Fibroblast of lung (primary cell): ENCODE measurements at regions not wholly inside any gene's neighbourhood (a gene's known extent, or its start where the extent isn't known, plus 50 kb on each side); places are given as distances from the start of the nearest gene placed in this dataset.
A peak's percentile ranks its signal among the peaks of the same experiment; 100 is the strongest.

Experiments used
- DNase-seq, 2 donors: peaks; one replicate each; pipeline versions ENCODE4 v3.0.0 to v3.0.0-alpha.2; 2010; ENCODE audit warnings: low read depth in 2 of 2
- H2AFZ ChIP-seq: 2 replicates; pipeline ENCODE4 v1.5.1; 2012; ENCODE audit warnings: low read length, control low read depth, inconsistent platforms
- H3K27ac ChIP-seq: 2 replicates; pipeline ENCODE4 v1.5.1; 2011; ENCODE audit warnings: low read length, control low read depth; ENCODE audit not compliant: insufficient read depth
- H3K27me3 ChIP-seq: 2 replicates; pipeline ENCODE4 v1.5.1; 2011; ENCODE audit warnings: mild to moderate bottlenecking, low read length; ENCODE audit not compliant: control insufficient read depth, insufficient read depth
- H3K36me3 ChIP-seq: 2 replicates; pipeline ENCODE4 v1.5.1; 2011; ENCODE audit warnings: low read length; ENCODE audit not compliant: control insufficient read depth, insufficient read depth
- H3K4me1 ChIP-seq: 2 replicates; pipeline ENCODE4 v1.5.1; 2011; ENCODE audit warnings: low read length; ENCODE audit not compliant: control insufficient read depth, insufficient read depth; ENCODE audit errors: extremely low read depth
- H3K4me2 ChIP-seq: 2 replicates; pipeline ENCODE4 v1.5.1; 2011; ENCODE audit warnings: low read length, control low read depth; ENCODE audit not compliant: insufficient read depth; ENCODE audit errors: extremely low read depth
- H3K4me3 ChIP-seq, 4 experiments: fragments of 200-600 bp in 1 of 4; sonication (generic) in 1 of 4; replicated peaks in 1 of 4; 2 replicates each; pipeline ENCODE4 v1.5.1; 2011 to 2016; ENCODE audit warnings: low read length in 4 of 4, low read depth in 3 of 4, mild to moderate bottlenecking in 3 of 4, control low read depth in 2 of 4, inconsistent platforms in 1 of 4, mixed read lengths in 1 of 4; ENCODE audit not compliant: insufficient read depth in 1 of 4; ENCODE audit errors: control extremely low read depth in 1 of 4
- H3K79me2 ChIP-seq: 2 replicates; pipeline ENCODE4 v1.5.1; 2012; ENCODE audit warnings: mild to moderate bottlenecking, low read length, inconsistent platforms; ENCODE audit not compliant: control insufficient read depth, insufficient read depth
- H3K9ac ChIP-seq: 2 replicates; pipeline ENCODE4 v1.5.1; 2011; ENCODE audit warnings: mild to moderate bottlenecking, low read length, control low read depth; ENCODE audit not compliant: insufficient read depth
- H3K9me3 ChIP-seq: 2 replicates; pipeline ENCODE4 v1.5.1; 2012; ENCODE audit warnings: low read depth, low read length; ENCODE audit not compliant: control insufficient read depth, insufficient read depth
- H4K20me1 ChIP-seq: 2 replicates; pipeline ENCODE4 v1.5.1; 2011; ENCODE audit warnings: low read length; ENCODE audit not compliant: control insufficient read depth, insufficient read depth; ENCODE audit errors: extremely low read depth
- EZH2 ChIP-seq: IDR thresholded peaks from 2 replicates; pipeline ENCODE4 v1.5.1; 2012; ENCODE audit warnings: low read length, control low read depth, mild to moderate bottlenecking; ENCODE audit errors: missing control alignments
- TF ChIP-seq, protein P1 (sequence below), 2 donors: IDR thresholded peaks in 1 of 2; conservative IDR thresholded peaks in 1 of 2; 1 replicate in 1 of 2; 2 replicates in 1 of 2; pipeline ENCODE4 v1.5.1; 2011 to 2012; ENCODE audit warnings: low read length in 2 of 2, control low read depth in 1 of 2, inconsistent platforms in 1 of 2, low read depth in 1 of 2, mild to moderate bottlenecking in 1 of 2

DNA sequence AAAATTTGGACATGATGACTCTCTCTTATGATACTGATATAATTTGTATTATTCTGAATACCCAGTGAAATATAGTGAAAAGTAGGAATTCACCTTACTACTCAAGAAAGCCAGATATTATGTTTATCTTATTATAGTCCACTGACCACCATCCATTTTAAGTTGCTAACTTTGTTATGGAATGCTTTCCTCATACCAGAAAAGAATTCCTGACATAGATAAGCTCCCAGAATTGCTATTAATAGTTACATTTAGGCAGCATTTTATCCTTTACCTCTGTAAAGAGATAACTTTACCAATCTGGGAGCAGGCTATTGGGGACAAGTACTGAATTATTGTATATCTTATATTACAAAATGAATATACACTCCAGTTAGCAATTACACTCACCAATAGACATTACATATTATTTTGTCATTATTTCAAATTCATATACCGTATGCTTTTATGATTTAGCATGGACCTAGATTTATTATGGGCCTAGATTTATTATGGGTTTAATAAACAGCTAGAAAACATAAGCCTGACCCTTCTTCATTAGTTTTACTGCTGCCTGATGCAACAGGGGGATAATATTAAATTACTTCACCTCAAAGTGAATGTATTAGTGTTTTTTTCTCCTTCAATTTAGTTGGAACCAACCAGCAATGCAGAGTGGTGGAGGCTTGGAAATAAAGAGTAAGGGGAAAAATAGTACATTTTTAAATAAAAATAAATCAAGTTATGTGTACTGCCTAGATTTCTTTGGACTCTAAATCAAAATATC lies 1886.1 kb downstream of the PCDH9 start:
- peak in 1 of 2 donors; percentile 40 for DNase-seq
- no peaks in the 10 kb centered on the region for H3K27me3 ChIP-seq
- H3K4me2 ChIP-seq, result no peak overlapping the region
- H4K20me1 ChIP-seq, result no peaks in the 10 kb centered on the region
- TF ChIP-seq, protein P1, sequence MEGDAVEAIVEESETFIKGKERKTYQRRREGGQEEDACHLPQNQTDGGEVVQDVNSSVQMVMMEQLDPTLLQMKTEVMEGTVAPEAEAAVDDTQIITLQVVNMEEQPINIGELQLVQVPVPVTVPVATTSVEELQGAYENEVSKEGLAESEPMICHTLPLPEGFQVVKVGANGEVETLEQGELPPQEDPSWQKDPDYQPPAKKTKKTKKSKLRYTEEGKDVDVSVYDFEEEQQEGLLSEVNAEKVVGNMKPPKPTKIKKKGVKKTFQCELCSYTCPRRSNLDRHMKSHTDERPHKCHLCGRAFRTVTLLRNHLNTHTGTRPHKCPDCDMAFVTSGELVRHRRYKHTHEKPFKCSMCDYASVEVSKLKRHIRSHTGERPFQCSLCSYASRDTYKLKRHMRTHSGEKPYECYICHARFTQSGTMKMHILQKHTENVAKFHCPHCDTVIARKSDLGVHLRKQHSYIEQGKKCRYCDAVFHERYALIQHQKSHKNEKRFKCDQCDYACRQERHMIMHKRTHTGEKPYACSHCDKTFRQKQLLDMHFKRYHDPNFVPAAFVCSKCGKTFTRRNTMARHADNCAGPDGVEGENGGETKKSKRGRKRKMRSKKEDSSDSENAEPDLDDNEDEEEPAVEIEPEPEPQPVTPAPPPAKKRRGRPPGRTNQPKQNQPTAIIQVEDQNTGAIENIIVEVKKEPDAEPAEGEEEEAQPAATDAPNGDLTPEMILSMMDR (conservative IDR thresholded peaks at IDR 0.05 in 1 of 2, IDR thresholded peaks at IDR 0.05 in 1 of 2; ENCODE audit: low read depth in 1 of 2, low read length in 2 of 2), result no peak
- no peak for TF ChIP-seq EZH2
- H3K36me3 ChIP-seq, result no peaks in the 10 kb centered on the region
- no peaks in the 10 kb centered on the region for H3K79me2 ChIP-seq
- H3K4me3 ChIP-seq, result no peak overlapping the region
- H3K27ac ChIP-seq, result no peak overlapping the region
- H3K9ac ChIP-seq, result no peak overlapping the region
- no peak overlapping the region for H2AFZ ChIP-seq
- H3K9me3 ChIP-seq, result no peaks in the 10 kb centered on the region
- no peaks in the 10 kb centered on the region for H3K4me1 ChIP-seq

DNA sequence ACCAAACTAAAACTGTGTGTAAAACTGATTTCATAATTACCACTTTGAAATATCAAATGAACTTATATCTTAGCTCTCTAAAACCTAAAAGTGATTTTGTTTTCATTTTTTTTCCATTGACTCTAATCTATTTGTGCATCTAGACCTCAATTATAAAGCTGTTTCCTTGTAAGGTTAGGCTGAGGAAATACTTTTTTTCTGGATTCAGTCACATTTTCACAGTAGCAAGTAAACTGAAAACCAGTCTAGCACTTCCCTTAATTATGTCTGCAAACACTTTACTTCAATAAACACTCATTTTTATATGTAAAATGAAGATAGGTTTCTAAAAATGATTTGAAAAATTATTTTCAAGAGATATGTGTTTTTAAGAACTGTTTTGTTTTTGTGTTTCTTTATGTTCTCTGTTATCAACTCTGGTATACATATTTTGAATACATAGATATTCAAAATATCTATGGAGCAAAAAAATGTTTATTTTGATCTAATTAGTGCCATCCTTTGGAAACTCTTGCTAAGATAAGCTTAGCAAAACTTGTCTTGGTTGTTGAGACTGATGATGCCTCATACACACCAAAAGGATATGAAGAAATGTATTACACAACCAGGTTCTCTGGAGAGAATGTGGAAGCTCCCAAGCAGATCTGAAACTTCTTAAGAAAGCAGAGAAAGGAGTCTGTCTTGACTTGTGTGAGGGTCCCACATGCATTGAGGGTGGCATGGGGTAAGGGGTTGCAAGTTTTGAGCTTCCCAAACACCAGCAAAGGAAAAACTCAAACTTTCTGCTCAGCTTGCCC lies 1887.4 kb downstream of the PCDH9 start:
- no peaks in the 10 kb centered on the region for H3K4me1 ChIP-seq
- H3K9me3 ChIP-seq, result no peaks in the 10 kb centered on the region
- H3K9ac ChIP-seq, result no peak overlapping the region
- no peak overlapping the region for H3K4me3 ChIP-seq
- TF ChIP-seq EZH2, result no peak
- TF ChIP-seq, protein P1 (conservative IDR thresholded peaks at IDR 0.05 in 1 of 2, IDR thresholded peaks at IDR 0.05 in 1 of 2; ENCODE audit: low read depth in 1 of 2, low read length in 2 of 2), result no peak
- no peak overlapping the region for H3K4me2 ChIP-seq
- peak; percentile 7 to 22 for DNase-seq
- no peaks in the 10 kb centered on the region for H4K20me1 ChIP-seq
- H3K36me3 ChIP-seq, result no peaks in the 10 kb centered on the region
- no peak overlapping the region for H2AFZ ChIP-seq
- H3K27ac ChIP-seq, result no peak overlapping the region
- H3K79me2 ChIP-seq, result no peaks in the 10 kb centered on the region
- no peaks in the 10 kb centered on the region for H3K27me3 ChIP-seq

DNA sequence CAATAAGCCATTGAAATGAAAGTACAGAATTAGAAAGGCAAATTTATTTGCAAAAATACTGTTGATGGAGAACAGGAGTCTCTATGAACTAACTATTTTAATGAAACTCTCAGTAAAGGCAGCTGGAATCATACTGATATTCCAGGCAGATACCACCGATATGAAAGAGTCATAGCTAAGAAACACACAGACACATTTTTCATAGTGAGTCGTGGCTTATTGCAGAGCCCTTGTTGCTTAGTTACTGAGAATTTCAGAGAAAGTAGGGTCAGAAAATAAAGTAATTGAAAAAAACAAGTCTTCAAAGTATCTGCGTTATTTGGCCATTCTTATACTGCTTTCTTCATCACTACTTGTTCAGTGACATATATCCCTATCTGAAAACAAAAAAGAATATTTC lies 1890.9 kb downstream of the PCDH9 start:
- H3K4me2 ChIP-seq, result no peak overlapping the region
- H3K4me3 ChIP-seq, result no peak overlapping the region
- H3K4me1 ChIP-seq, result no peaks in the 10 kb centered on the region
- H4K20me1 ChIP-seq, result no peaks in the 10 kb centered on the region
- TF ChIP-seq, protein P1 (conservative IDR thresholded peaks at IDR 0.05 in 1 of 2, IDR thresholded peaks at IDR 0.05 in 1 of 2; ENCODE audit: low read depth in 1 of 2, low read length in 2 of 2), result no peak
- TF ChIP-seq EZH2, result no peak
- no peak overlapping the region for H3K27ac ChIP-seq
- peak; percentile 42 to 51 for DNase-seq
- H3K27me3 ChIP-seq, result no peaks in the 10 kb centered on the region
- no peaks in the 10 kb centered on the region for H3K79me2 ChIP-seq
- H3K9ac ChIP-seq, result no peak overlapping the region
- H2AFZ ChIP-seq, result no peak overlapping the region
- H3K36me3 ChIP-seq, result no peaks in the 10 kb centered on the region
- no peaks in the 10 kb centered on the region for H3K9me3 ChIP-seq
